Spinal cord (tissue), 9 donors: ENCODE measurements at regions not wholly inside any gene's neighbourhood (a gene's known extent, or its start where the extent isn't known, plus 50 kb on each side); places are given as distances from the start of the nearest gene placed in this dataset.
A peak's percentile ranks its signal among the peaks of the same experiment; 100 is the strongest.
"Not testable (repeated sequence)": the region's sequence is repeated elsewhere in the genome, so short reads cannot be mapped to it uniquely, and the experiment has no call there.

Experiments
- DNase-seq, 6 donors: peaks; one replicate each; pipeline versions ENCODE4 v3.0.0 to v3.0.0-alpha.2; 2013 to 2015; ENCODE audit warnings: low spot score in 6 of 6, low read depth in 4 of 6
- H3K27ac ChIP-seq: one replicate; pipeline ENCODE4 v1.5.1; 2013; ENCODE audit warnings: low read depth, low read length, control low read depth
- H3K27me3 ChIP-seq: one replicate; pipeline ENCODE4 v1.6.1; 2013; ENCODE audit warnings: low read length; ENCODE audit not compliant: control insufficient read depth, insufficient read depth
- H3K36me3 ChIP-seq: one replicate; pipeline ENCODE4 v1.6.1; 2013; ENCODE audit warnings: low read length; ENCODE audit not compliant: control insufficient read depth, insufficient read depth
- H3K4me1 ChIP-seq: one replicate; pipeline ENCODE4 v1.6.1; 2013; ENCODE audit warnings: low read length; ENCODE audit not compliant: control insufficient read depth, insufficient read depth
- H3K4me3 ChIP-seq: one replicate; pipeline ENCODE4 v1.5.1; 2013; ENCODE audit warnings: low read depth, low read length, control low read depth
- H3K9me3 ChIP-seq: one replicate; pipeline ENCODE4 v1.6.1; 2013; ENCODE audit warnings: low read length; ENCODE audit not compliant: control insufficient read depth, insufficient read depth
- WGBS: methylation state at CpG from one replicate; pipeline ENCODE4 v1.1.5; 2013; ENCODE audit warnings: missing lambda C conversion rate; ENCODE audit not compliant: insufficient coverage; 5-methylcytosine and 5-hydroxymethylcytosine counted together
- donor health status: healthy.

GRCh38 chr14:71246539-71246938 is 339.3 kb downstream of the PCNX1 start:
- Histone ChIP-seq H3K4me3 (no peak overlapping the region), H3K9me3 (no peaks in the 10 kb centered on the region), H3K36me3 (no peaks in the 10 kb centered on the region), H3K4me1 (peaks cover 5% of the 10 kb centered on the region), H3K27ac (no peak overlapping the region), H3K27me3 (no peaks in the 10 kb centered on the region)
- DNase-seq, result no peak
- no CpG with 5 or more reads among the region's 1 CpG for WGBS

DNA sequence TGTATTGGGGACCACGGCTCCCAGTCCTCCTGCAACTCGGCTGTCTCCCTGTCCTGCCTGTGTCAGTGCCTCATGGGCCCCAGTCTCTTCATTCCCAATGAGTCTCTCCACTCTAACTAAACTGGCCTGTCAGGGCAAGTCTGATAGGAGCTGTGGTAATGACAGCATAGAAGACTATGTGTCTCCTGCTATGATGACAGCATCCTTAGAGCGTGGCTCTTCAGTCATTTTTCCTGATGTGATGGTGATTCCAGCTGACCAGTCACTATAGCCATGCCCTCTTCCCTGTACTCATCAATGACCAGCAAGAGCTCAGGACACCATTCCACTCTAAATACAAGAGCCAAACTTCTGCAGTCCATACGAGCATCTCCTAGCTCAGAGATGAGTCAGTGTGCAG is 339.8 kb downstream of the PCNX1 start:
- H3K9me3 ChIP-seq, result no peaks in the 10 kb centered on the region
- 100% methylated on average over 1 of the region's 4 CpGs for WGBS
- DNase-seq, result no peak

GRCh38 chr14:71248194-71248593 is 340.9 kb downstream of the PCNX1 start:
- no peak for DNase-seq
- Histone ChIP-seq H3K36me3 (no peaks in the 10 kb centered on the region), H3K4me3 (no peak overlapping the region), H3K4me1 (no peaks in the 10 kb centered on the region), H3K27me3 (no peaks in the 10 kb centered on the region), H3K9me3 (no peaks in the 10 kb centered on the region), H3K27ac (no peak overlapping the region)
- no CpG with 5 or more reads among the region's 3 CpGs for WGBS

More for the DNA sequence above, 339.8 kb downstream of the PCNX1 start:
- Histone ChIP-seq H3K4me3 (no peak overlapping the region), H3K36me3 (no peaks in the 10 kb centered on the region), H3K4me1 (peaks cover 5% of the 10 kb centered on the region), H3K27me3 (no peaks in the 10 kb centered on the region), H3K27ac (no peak overlapping the region)

GRCh38 chr14:71250347-71250746 is 343.1 kb downstream of the PCNX1 start:
- Histone ChIP-seq H3K4me3 (no peak overlapping the region), H3K4me1 (no peaks in the 10 kb centered on the region), H3K36me3 (no peaks in the 10 kb centered on the region), H3K9me3 (no peaks in the 10 kb centered on the region), H3K27ac (no peak overlapping the region), H3K27me3 (no peaks in the 10 kb centered on the region)
- WGBS, result 100% methylated on average over 2 of the region's 2 CpGs
- DNase-seq, result no peak

GRCh38 chr14:71250791-71251190 is 343.5 kb downstream of the PCNX1 start:
- no peak overlapping the region for H3K4me3 ChIP-seq
- no peaks in the 10 kb centered on the region for H3K9me3 ChIP-seq
- no peaks in the 10 kb centered on the region for H3K4me1 ChIP-seq
- no peaks in the 10 kb centered on the region for H3K27me3 ChIP-seq
- H3K27ac ChIP-seq, result no peak overlapping the region
- DNase-seq, result no peak
- no peaks in the 10 kb centered on the region for H3K36me3 ChIP-seq

DNA sequence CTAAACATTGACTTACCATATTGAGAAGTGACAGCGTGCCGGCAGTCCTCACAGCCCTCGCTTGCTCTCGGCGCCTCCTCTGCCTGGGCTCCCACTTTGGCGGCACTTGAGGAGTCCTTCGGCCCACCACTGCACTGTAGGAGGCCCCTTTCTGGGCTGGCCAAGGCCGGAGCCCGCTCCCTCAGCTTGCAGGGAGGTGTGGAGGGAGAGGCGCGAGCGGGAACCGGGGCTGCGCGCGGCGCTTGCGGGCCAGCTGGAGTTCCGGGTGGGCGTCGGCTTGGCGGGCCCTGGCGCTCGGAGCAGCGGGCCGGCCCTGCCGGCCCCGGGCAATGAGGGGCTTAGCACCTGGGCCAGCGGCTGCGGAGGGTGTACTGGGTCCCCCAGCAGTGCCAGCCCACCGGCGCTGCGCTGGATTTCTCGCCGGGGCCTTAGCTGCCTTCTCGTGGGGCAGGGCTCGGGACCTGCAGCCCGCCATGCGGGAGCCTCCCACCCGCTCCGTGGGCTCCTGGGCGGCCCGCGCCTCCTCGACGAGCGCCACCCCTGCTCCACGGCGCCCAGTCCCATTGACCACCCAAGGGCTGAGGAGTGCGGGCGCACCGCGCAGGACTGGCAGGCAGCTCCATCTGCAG is 346.9 kb downstream of the PCNX1 start:
- not testable (repeated sequence) for DNase-seq, H3K4me1 ChIP-seq, H3K27me3 ChIP-seq, H3K4me3 ChIP-seq, H3K27ac ChIP-seq, H3K9me3 ChIP-seq, H3K36me3 ChIP-seq
- WGBS, result 76% methylated on average over 48 of the region's 53 CpGs

DNA sequence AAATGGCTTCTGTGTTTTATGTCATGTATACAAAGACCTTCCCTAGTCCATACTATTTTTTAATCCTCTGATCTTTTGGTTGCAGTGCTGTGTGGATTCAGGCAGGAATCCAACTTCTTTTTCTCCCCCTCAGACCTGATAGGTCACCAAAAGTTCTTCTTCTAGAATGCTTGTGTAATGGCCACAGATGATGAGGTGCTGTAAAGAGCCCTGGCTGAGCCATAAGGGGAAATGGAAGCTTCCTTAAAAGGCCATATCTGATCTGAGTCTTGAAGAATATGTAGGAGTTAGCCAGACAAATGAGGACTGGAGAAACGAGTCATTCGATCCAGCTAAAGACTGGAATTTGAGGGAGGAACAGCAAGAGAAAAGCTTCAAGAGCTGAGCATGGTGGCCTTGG is 353.9 kb downstream of the PCNX1 start:
- no peaks in the 10 kb centered on the region for H3K36me3 ChIP-seq
- peaks cover 4% of the 10 kb centered on the region for H3K9me3 ChIP-seq
- no peaks in the 10 kb centered on the region for H3K4me1 ChIP-seq
- no peak for DNase-seq
- no peak overlapping the region for H3K27ac ChIP-seq
- H3K4me3 ChIP-seq, result no peak overlapping the region
- H3K27me3 ChIP-seq, result no peaks in the 10 kb centered on the region
- 89% methylated on average over 2 of the region's 2 CpGs for WGBS

GRCh38 chr14:71262441-71262840 is 355.2 kb downstream of the PCNX1 start:
- Histone ChIP-seq H3K27me3 (no peaks in the 10 kb centered on the region), H3K9me3 (peaks cover 4% of the 10 kb centered on the region), H3K27ac (no peak overlapping the region), H3K36me3 (no peaks in the 10 kb centered on the region), H3K4me3 (no peak overlapping the region), H3K4me1 (no peaks in the 10 kb centered on the region)
- peak in 1 of 6 donors; percentile 24 for DNase-seq
- 71% methylated on average over 1 of the region's 2 CpGs for WGBS

GRCh38 chr14:71264260-71264659 is 357.0 kb downstream of the PCNX1 start:
- H3K4me3 ChIP-seq, result no peak overlapping the region
- H3K27me3 ChIP-seq, result no peaks in the 10 kb centered on the region
- no peak for DNase-seq
- H3K9me3 ChIP-seq, result peaks cover 4% of the 10 kb centered on the region
- 100% methylated on average over 2 of the region's 2 CpGs for WGBS
- no peaks in the 10 kb centered on the region for H3K36me3 ChIP-seq
- H3K27ac ChIP-seq, result no peak overlapping the region
- no peaks in the 10 kb centered on the region for H3K4me1 ChIP-seq

DNA sequence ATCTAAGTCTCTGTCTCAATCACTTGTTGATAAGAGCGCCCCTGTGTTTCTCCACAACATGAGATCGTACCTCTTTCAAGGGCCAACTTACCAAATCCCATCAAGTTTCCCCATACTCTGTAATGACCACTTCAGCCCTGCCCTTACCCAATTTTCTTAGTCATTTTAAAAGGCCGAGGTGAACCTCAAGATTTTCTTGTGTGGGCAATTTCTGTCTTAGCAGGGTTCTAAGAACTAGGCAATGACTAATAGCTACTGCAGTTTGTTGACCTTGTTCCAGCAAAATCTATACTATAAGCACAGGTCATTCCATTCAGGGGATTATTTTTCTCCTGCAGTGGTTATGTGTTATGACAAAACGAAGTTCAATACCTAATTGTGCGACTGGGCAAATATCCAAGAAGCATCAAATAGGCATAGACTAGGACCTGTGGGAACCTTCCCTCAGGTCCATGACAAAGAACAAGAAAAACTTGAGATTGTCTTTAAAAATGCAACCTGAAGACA is 359.8 kb downstream of the PCNX1 start:
- WGBS, result 100% methylated on average over 2 of the region's 5 CpGs
- no peaks in the 10 kb centered on the region for H3K27me3 ChIP-seq
- DNase-seq, result peak in 1 of 6 donors; percentile 55
- no peak overlapping the region for H3K4me3 ChIP-seq
- H3K27ac ChIP-seq, result no peak overlapping the region
- H3K36me3 ChIP-seq, result no peaks in the 10 kb centered on the region
- no peaks in the 10 kb centered on the region for H3K4me1 ChIP-seq
- no peaks in the 10 kb centered on the region for H3K9me3 ChIP-seq
